Lower lobe of right lung (tissue), 2 donors: ENCODE measurements at regions not wholly inside any gene's neighbourhood (a gene's known extent, or its start where the extent isn't known, plus 50 kb on each side); places are given as distances from the start of the nearest gene placed in this dataset.

Source experiments
- ATAC-seq, 2 donors: fragments of 200-7000 bp; cut with Tn5 transposase; one replicate each; pipeline ENCODE4 v1.9.1; 2020 to 2022; ENCODE audit warnings: mild to moderate bottlenecking in 2 of 2, moderate library complexity in 2 of 2
- DNase-seq: peaks from one replicate; pipeline ENCODE4 v3.0.0-alpha.2; 2020
- H3K27ac ChIP-seq: fragments of 200-600 bp; one replicate; pipeline ENCODE4 v1.8.0; 2022
- H3K27me3 ChIP-seq: fragments of 200-600 bp; one replicate; pipeline ENCODE4 v1.8.0; 2022; ENCODE audit warnings: low read depth
- H3K36me3 ChIP-seq: fragments of 200-600 bp; one replicate; pipeline ENCODE4 v1.8.0; 2022; ENCODE audit warnings: mild to moderate bottlenecking
- H3K4me1 ChIP-seq: fragments of 200-600 bp; one replicate; pipeline ENCODE4 v1.8.0; 2022
- H3K4me3 ChIP-seq: fragments of 200-600 bp; one replicate; pipeline ENCODE4 v1.8.0; 2022; ENCODE audit warnings: mild to moderate bottlenecking
- H3K9me3 ChIP-seq: fragments of 200-600 bp; one replicate; pipeline ENCODE4 v1.8.0; 2022
- intact Hi-C: fragments of 100-400 bp; cut with DNase I; formaldehyde crosslinking; loops from one replicate; pipeline ENCODE4 v1.11.0; 2022
- TF ChIP-seq, protein P1 (sequence below): fragments of 200-600 bp; IDR thresholded peaks from one replicate; pipeline ENCODE4 v1.8.0; 2022; ENCODE audit warnings: antibody characterized with exemption, mild to moderate bottlenecking
- donor health status: DM: no; HTN: yes; CAD: no; lungs with severe emphysema.

DNA sequence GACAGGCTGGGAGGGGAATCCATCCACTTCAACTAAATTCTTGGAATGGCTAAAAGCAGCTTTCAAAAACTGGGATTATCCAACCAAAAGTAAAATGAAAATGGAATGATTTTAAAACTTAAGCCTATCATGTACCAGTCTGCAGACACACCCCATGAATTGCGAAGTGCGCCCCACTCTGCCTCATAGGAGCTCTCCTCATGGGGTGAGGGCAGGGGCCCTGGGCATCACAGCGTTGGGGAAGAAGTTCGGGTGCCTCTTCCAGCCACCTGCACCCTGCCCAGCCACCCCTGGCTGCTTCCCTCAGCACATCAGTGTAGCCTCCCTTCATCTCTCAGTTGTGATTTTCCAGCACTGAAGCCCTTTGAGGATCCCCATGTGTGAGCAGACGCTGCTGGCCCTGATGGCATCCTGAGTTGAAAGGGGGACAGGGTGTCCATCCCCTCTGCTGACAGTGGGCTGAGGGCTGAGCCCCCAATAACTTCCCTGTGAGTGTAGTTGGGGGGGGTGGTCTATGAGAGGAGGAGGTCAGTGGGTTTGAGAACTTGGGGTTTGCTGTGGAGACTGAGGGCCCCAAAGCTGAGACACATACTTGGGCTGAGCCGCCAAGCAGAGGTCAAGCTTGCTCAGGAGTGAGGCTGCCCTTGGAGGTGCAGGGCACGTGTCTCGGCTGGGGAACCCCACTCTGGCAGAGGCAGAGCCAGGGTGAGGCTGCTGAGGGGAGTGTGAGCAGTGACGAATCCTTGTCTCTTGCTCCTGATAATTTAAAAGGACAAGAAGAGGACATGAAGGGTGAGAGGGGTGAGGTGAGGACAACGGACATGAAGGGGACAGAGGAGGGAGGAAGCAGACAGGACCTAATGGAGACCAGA, 542.1 kb downstream of the TCERG1L start:
- no peak overlapping the region for H3K27ac ChIP-seq
- DNase-seq (no peak), ATAC-seq (no peak)
- H3K9me3 ChIP-seq: no peaks in the 10 kb centered on the region
- no peaks in the 10 kb centered on the region for H3K36me3 ChIP-seq
- H3K4me3 ChIP-seq: no peak overlapping the region
- intact Hi-C loops: no loop called here
- peaks cover 18% of the 10 kb centered on the region for H3K27me3 ChIP-seq
- H3K4me1 ChIP-seq: no peaks in the 10 kb centered on the region
- TF ChIP-seq, protein P1, sequence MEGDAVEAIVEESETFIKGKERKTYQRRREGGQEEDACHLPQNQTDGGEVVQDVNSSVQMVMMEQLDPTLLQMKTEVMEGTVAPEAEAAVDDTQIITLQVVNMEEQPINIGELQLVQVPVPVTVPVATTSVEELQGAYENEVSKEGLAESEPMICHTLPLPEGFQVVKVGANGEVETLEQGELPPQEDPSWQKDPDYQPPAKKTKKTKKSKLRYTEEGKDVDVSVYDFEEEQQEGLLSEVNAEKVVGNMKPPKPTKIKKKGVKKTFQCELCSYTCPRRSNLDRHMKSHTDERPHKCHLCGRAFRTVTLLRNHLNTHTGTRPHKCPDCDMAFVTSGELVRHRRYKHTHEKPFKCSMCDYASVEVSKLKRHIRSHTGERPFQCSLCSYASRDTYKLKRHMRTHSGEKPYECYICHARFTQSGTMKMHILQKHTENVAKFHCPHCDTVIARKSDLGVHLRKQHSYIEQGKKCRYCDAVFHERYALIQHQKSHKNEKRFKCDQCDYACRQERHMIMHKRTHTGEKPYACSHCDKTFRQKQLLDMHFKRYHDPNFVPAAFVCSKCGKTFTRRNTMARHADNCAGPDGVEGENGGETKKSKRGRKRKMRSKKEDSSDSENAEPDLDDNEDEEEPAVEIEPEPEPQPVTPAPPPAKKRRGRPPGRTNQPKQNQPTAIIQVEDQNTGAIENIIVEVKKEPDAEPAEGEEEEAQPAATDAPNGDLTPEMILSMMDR: no peak

DNA sequence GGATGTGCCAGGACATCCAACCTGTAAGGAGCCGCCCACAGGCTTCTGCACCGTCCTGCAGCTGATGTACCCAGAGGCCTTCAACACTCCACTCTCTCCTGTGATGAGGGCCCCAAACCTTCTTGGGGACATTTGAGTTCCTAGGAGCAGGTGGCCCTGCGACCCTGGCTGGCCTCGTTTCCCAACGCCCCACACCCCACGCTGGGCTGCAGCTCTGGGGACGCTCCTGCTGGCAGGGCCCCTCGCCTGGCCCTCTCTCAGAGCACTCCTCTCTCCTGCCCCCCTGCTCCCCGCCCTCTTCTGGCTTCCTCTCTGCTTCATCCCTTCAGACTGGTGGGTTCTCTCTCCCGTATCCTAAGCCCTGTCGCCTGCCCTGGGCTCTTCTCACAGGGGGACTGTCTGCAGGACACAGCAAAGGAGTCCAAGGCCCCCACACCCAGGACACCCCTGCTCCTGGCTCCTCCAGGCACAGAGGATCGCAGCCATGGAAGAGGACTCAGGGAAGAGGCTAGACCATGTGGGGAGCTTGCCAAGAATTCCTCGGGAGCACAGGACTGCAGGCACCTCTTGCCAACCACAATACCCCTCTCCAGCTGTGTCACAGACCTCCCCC, 541.4 kb downstream of the TCERG1L start:
- Histone ChIP-seq H3K9me3 (no peaks in the 10 kb centered on the region), H3K4me3 (no peak overlapping the region), H3K27me3 (peaks cover 18% of the 10 kb centered on the region), H3K27ac (no peak overlapping the region), H3K4me1 (no peaks in the 10 kb centered on the region), H3K36me3 (no peaks in the 10 kb centered on the region)
- intact Hi-C loops: no loop called here
- no peak for DNase-seq
- TF ChIP-seq, protein P1: no peak
- no peak for ATAC-seq

DNA sequence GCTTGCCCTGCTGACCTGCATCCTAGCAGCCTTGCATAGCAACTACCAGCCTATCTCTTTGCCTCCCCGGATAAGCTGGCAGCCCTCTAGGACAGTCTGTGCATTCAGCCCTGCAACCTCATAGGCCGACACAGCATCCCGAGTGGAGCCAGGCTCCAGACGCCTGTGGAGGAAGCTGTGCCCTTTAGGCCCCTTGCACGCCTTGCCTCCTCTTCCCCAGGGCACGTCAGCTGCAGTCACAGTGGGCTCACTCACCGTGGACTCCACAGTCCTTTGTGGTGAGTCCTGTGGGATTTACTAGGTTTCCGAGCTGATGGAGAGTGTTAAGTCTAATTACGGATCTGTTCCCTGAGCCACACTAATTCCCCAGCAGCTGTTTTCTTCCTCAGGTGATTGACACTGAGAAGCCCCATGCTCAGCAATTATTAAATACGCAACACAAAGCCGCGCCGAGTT, 540.0 kb downstream of the TCERG1L start:
- no peaks in the 10 kb centered on the region for H3K4me1 ChIP-seq
- no peak overlapping the region for H3K4me3 ChIP-seq
- H3K27me3 ChIP-seq: peaks cover 18% of the 10 kb centered on the region
- no peak for ATAC-seq
- no peak for DNase-seq
- no peaks in the 10 kb centered on the region for H3K36me3 ChIP-seq
- TF ChIP-seq, protein P1: no peak
- intact Hi-C loops: no loop called here
- no peak overlapping the region for H3K27ac ChIP-seq
- no peaks in the 10 kb centered on the region for H3K9me3 ChIP-seq

DNA sequence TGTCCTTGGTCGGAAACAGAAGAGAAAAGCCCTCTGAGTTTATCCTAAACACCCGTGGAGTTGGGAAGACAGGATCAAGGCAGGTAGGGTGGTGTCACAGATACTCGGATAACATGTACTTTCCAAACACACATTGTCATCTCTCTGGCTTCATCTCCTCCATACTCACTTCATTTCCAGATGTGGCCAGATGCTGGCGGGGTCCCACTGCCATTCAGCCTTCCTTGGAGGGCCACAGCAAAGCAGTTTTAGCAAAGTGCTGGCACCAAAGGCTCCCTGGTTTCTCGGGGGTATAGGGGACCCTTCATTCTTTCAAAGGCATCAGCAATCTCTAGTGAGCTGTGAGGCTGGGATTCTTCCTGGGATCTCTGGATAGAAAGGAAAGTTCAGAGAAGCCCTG, 539.5 kb downstream of the TCERG1L start:
- H3K4me3 ChIP-seq: no peak overlapping the region
- H3K9me3 ChIP-seq: no peaks in the 10 kb centered on the region
- H3K4me1 ChIP-seq: no peaks in the 10 kb centered on the region
- DNase-seq (no peak), ATAC-seq (no peak)
- H3K27ac ChIP-seq: no peak overlapping the region
- H3K27me3 ChIP-seq: peaks cover 18% of the 10 kb centered on the region
- H3K36me3 ChIP-seq: no peaks in the 10 kb centered on the region
- TF ChIP-seq, protein P1: no peak
- intact Hi-C loops: no loop called here

DNA sequence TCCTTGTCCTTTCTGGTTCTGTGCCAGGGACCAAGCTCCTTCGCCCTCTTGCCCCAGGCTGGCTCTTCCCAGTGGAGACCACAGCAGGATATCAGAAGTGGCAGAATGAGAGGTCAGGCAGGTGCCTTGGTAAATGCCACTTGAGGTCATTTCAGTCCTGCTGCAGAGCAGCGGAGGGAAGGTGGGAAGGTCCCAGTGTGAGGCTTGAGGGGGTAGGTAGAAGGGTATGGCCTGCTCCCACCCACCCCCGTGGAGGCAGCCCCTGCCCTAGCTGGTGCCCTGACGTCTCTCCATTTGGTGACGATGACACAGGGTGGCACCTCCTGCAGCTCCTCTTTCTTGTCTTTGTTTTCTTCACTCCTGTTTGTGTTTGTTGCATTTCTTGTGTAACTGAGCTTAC, 538.8 kb downstream of the TCERG1L start:
- intact Hi-C loops: no loop called here

More for the DNA sequence above, 538.8 kb downstream of the TCERG1L start:
- H3K27ac ChIP-seq: no peak overlapping the region
- H3K9me3 ChIP-seq: no peaks in the 10 kb centered on the region
- no peak for ATAC-seq
- H3K27me3 ChIP-seq: peaks cover 18% of the 10 kb centered on the region
- no peaks in the 10 kb centered on the region for H3K4me1 ChIP-seq
- H3K36me3 ChIP-seq: no peaks in the 10 kb centered on the region
- DNase-seq: no peak
- TF ChIP-seq, protein P1: no peak
- H3K4me3 ChIP-seq: no peak overlapping the region
